AG09309 (cell line): ENCODE measurements at regions not wholly inside any gene's neighbourhood (a gene's known extent, or its start where the extent isn't known, plus 50 kb on each side); places are given as distances from the start of the nearest gene placed in this dataset.
A peak's percentile ranks its signal among the peaks of the same experiment; 100 is the strongest.

Source experiments
- DNase-seq: peaks from one replicate; pipeline ENCODE4 v3.0.0-alpha.2; 2010; ENCODE audit warnings: low read depth
- H3K4me3 ChIP-seq: 2 replicates; pipeline ENCODE4 v1.5.1; 2011; ENCODE audit warnings: mild to moderate bottlenecking, low read depth, low read length, moderate library complexity; ENCODE audit not compliant: control insufficient read depth
- CTCF ChIP-seq: IDR thresholded peaks from 2 replicates; pipeline ENCODE4 v1.5.1; 2011; ENCODE audit warnings: mild to moderate bottlenecking, low read depth, low read length, inconsistent platforms; ENCODE audit not compliant: insufficient read depth, control insufficient read depth; ENCODE audit errors: missing control alignments

- TF ChIP-seq CTCF: no peak
- H3K4me3 ChIP-seq: no peak overlapping the region
- DNase-seq: no peak
Observed at GRCh38 chr9:78595200-78595945, 298.4 kb downstream of the PSAT1 start.

GRCh38 chr9:78596346-78596745 is 299.4 kb downstream of the PSAT1 start:
- no peak for DNase-seq
- no peak overlapping the region for H3K4me3 ChIP-seq

GRCh38 chr9:78598120-78598519 is 301.2 kb downstream of the PSAT1 start:
- H3K4me3 ChIP-seq: no peak overlapping the region
- no peak for DNase-seq
- TF ChIP-seq CTCF: no peak

More at GRCh38 chr9:78596346-78596745, 299.4 kb downstream of the PSAT1 start:
- TF ChIP-seq CTCF: no peak

- H3K4me3 ChIP-seq: no peak overlapping the region
- DNase-seq: no peak
- no peak for TF ChIP-seq CTCF
Observed at GRCh38 chr9:78599926-78600325, 303.0 kb downstream of the PSAT1 start.

GRCh38 chr9:78601957-78602565 is 305.1 kb downstream of the PSAT1 start:
- TF ChIP-seq CTCF: peak; percentile 70
- no peak overlapping the region for H3K4me3 ChIP-seq
- no peak for DNase-seq

- DNase-seq: no peak
- no peak for TF ChIP-seq CTCF
- no peak overlapping the region for H3K4me3 ChIP-seq
Observed at GRCh38 chr9:78605041-78606000, 308.4 kb downstream of the PSAT1 start.
